Transverse colon (tissue), 4 donors: ENCODE measurements at regions not wholly inside any gene's neighbourhood (a gene's known extent, or its start where the extent isn't known, plus 50 kb on each side); places are given as distances from the start of the nearest gene placed in this dataset.

Experiments used
- DNase-seq: peaks from one replicate; pipeline ENCODE4 v3.0.0-alpha.2; 2019
- H3K27ac ChIP-seq, 4 donors: fragments of 200-600 bp; sonication (generic); 2 replicates each; pipeline ENCODE4 v1.5.1; 2016 to 2018; ENCODE audit warnings: inconsistent platforms in 4 of 4
- H3K27me3 ChIP-seq: fragments of 200-600 bp; sonication (generic); 2 replicates; pipeline ENCODE4 v1.5.1; 2017; ENCODE audit warnings: inconsistent platforms
- H3K36me3 ChIP-seq, 4 donors: fragments of 200-600 bp; sonication (generic); 2 replicates each; pipeline ENCODE4 v1.5.1; 2017 to 2019; ENCODE audit warnings: inconsistent platforms in 4 of 4
- H3K4me1 ChIP-seq, 4 donors: fragments of 200-600 bp; sonication (generic); 2 replicates each; pipeline ENCODE4 v1.5.1; 2017 to 2020; ENCODE audit warnings: inconsistent platforms in 4 of 4
- H3K4me3 ChIP-seq, 4 donors: fragments of 200-600 bp; sonication (generic); 1 replicate in 1 of 4; 2 replicates in 3 of 4; pipeline versions ENCODE4 v1.5.1 to v1.6.1; 2017 to 2019; ENCODE audit warnings: inconsistent platforms in 4 of 4
- H3K9me3 ChIP-seq, 2 donors: fragments of 200-600 bp; sonication (generic); 2 replicates each; pipeline ENCODE4 v1.5.1; 2017 to 2019; ENCODE audit warnings: inconsistent platforms in 2 of 2
- CTCF ChIP-seq, 5 experiments: fragments of 200-600 bp in 3 of 5; fragments of 450-650 bp in 2 of 5; sonication (generic) in 3 of 5; IDR thresholded peaks; 1 replicate in 2 of 5; 2 replicates in 3 of 5; pipeline ENCODE4 v1.5.1; 2016 to 2017; ENCODE audit warnings: antibody characterized with exemption in 5 of 5, inconsistent platforms in 3 of 5, mild to moderate bottlenecking in 2 of 5, moderate library complexity in 1 of 5
- EP300 ChIP-seq: sonication (generic); formaldehyde crosslinking; IDR thresholded peaks from one replicate; pipeline ENCODE4 v1.6.1; 2017; ENCODE audit warnings: antibody characterized with exemption, low read depth
- POLR2A ChIP-seq: fragments of 450-650 bp; IDR thresholded peaks from one replicate; pipeline ENCODE4 v1.6.1; 2016; ENCODE audit warnings: antibody characterized with exemption, mild to moderate bottlenecking, moderate library complexity
- POLR2AphosphoS5 ChIP-seq, 3 donors: sonication (generic); formaldehyde crosslinking; IDR thresholded peaks; one replicate each; pipeline ENCODE4 v1.6.1; 2016; ENCODE audit warnings: antibody characterized with exemption in 3 of 3
- WGBS, 2 donors: methylation state at CpG; one replicate each; pipeline ENCODE4 v1.1.5; 2018; ENCODE audit warnings: low coverage in 1 of 2; 5-methylcytosine and 5-hydroxymethylcytosine counted together
- in situ Hi-C, 4 donors: fragments of 200-750 bp; cut with MboI; loops; one replicate each; pipeline versions ENCODE4 v1.15.0 to v1.15.1; 2017; ENCODE audit warnings: low sequenced_read_pairs in 3 of 4, low pct_ligation_motif_present in 1 of 4, low pct_unique_long_range_greater_than_20kb in 1 of 4
- intact Hi-C: fragments of 100-400 bp; cut with DNase I; formaldehyde crosslinking; loops from one replicate; pipeline ENCODE4 v1.15.1; 2023; ENCODE audit warnings: low total_unique reads

DNA sequence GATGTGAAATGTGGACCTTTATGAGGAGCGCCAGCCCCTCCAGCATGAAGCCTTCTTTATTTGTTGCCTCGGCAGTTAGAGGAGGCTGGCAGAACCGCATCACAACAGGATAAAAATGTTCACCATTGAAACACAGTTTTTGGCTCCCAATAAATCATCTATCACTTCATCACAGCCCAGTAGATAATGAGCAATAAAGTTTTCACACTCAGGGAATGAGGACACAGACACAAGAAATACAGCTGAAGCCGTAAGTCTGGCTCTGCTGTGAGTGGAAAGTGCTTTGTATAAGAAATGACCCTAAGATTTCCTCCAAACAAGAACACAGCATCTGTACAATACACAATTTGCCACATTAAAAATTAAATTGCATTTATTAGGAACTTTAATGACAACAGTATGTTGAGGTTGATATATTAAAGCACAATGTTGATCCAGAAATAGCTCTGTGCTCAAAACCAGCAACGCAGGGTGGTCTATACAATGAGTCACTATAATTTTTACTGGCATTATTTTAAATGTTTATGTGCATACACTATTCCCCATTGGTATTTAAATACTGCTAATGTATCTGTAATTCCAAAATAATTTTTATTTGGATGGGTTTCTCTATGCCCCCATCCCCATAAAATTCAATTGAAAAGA, 301.8 kb upstream of the MGMT start:
- no peak overlapping the region for H3K4me3 ChIP-seq
- H3K27me3 ChIP-seq = no peaks in the 10 kb centered on the region
- in situ Hi-C loops (no loop called here), intact Hi-C loops (no loop called here)
- TF ChIP-seq EP300 (no peak), CTCF (IDR thresholded peaks at IDR 0.05) (no peak), POLR2AphosphoS5 (IDR thresholded peaks at IDR 0.05) (no peak), POLR2A (no peak)
- no peak overlapping the region for H3K27ac ChIP-seq
- no peaks in the 10 kb centered on the region for H3K4me1 ChIP-seq
- DNase-seq = no peak
- 74 to 84% methylated on average over 4 to 5 of the region's 5 CpGs for WGBS, 2 donors
- no peaks in the 10 kb centered on the region for H3K9me3 ChIP-seq
- no peaks in the 10 kb centered on the region for H3K36me3 ChIP-seq

GRCh38 chr10:129165770-129166169, 301.3 kb upstream of the MGMT start:
- intact Hi-C loops (no loop called here), in situ Hi-C loops (no loop called here)
- WGBS, 2 donors = 0 to 47% methylated on average over 1 of the region's 1 CpG
- Histone ChIP-seq H3K4me1 (no peaks in the 10 kb centered on the region), H3K9me3 (no peaks in the 10 kb centered on the region), H3K4me3 (no peak overlapping the region), H3K27ac (no peak overlapping the region), H3K27me3 (no peaks in the 10 kb centered on the region), H3K36me3 (no peaks in the 10 kb centered on the region)
- TF ChIP-seq CTCF (IDR thresholded peaks at IDR 0.05) = no peak
- TF ChIP-seq POLR2AphosphoS5 (IDR thresholded peaks at IDR 0.05) = no peak
- no peak for TF ChIP-seq POLR2A
- no peak for TF ChIP-seq EP300
- no peak for DNase-seq

- no peaks in the 10 kb centered on the region for H3K36me3 ChIP-seq
- H3K27ac ChIP-seq = no peak overlapping the region
- no peaks in the 10 kb centered on the region for H3K4me1 ChIP-seq
- WGBS, 2 donors = 63 to 75% methylated on average over 1 to 4 of the region's 4 CpGs
- DNase-seq = no peak
- TF ChIP-seq POLR2A (no peak), POLR2AphosphoS5 (IDR thresholded peaks at IDR 0.05) (no peak), EP300 (no peak), CTCF (IDR thresholded peaks at IDR 0.05) (no peak)
- no peaks in the 10 kb centered on the region for H3K9me3 ChIP-seq
- H3K4me3 ChIP-seq = no peak overlapping the region
- in situ Hi-C loops = no loop called here
- intact Hi-C loops = no loop called here
- H3K27me3 ChIP-seq = no peaks in the 10 kb centered on the region
These were observed 298.4 kb upstream of the MGMT start for GRCh38 chr10:129168660-129169059.

- intact Hi-C loops = no loop called here
- H3K4me3 ChIP-seq = no peak overlapping the region
- TF ChIP-seq CTCF (IDR thresholded peaks at IDR 0.05) = no peak
- TF ChIP-seq EP300 = no peak
- no peak for TF ChIP-seq POLR2AphosphoS5 (IDR thresholded peaks at IDR 0.05)
- TF ChIP-seq POLR2A = no peak
- no peaks in the 10 kb centered on the region for H3K9me3 ChIP-seq
- in situ Hi-C loops = no loop called here
- H3K4me1 ChIP-seq = no peaks in the 10 kb centered on the region
- H3K36me3 ChIP-seq = no peaks in the 10 kb centered on the region
- 80% methylated on average over 6 of the region's 6 CpGs; no CpG with 5 or more reads in 1 of the 2 donors for WGBS, 2 donors
- DNase-seq = no peak
- no peaks in the 10 kb centered on the region for H3K27me3 ChIP-seq
- H3K27ac ChIP-seq = no peak overlapping the region
These were observed 297.9 kb upstream of the MGMT start for GRCh38 chr10:129169115-129169514.
